ENCODE measurements at regions not wholly inside any gene's neighbourhood (a gene's known extent, or its start where the extent isn't known, plus 50 kb on each side); places are given as distances from the start of the nearest gene placed in this dataset.
"Not testable (repeated sequence)": the region's sequence is repeated elsewhere in the genome, so short reads cannot be mapped to it uniquely, and the experiment has no call there.

GRCh38 chr12:127781336-127781735, 485.6 kb upstream of the TMEM132C start:
- no peak for DNase-seq (ENCODE audit: low read depth in 2 of 2)

DNA sequence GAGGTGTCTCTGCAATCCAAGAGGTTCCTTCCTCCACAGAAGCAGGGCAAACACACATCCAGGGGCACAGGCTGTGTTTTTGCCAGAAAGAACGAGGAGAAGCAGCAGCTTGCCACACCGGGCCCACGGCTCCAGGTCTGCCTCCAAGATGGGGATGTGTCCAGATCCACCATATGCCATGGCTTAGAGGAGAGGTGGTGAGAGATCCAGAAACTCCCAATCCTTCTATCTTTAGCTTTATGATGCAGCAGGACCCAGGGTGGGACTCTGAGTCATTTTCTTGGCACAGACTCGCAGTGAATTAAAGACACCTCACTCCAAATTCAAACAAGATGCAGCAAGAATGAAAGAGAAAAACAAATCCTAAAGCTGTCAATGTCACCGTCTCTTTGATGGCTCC, 481.4 kb upstream of the TMEM132C start:
- DNase-seq (ENCODE audit: low read depth in 2 of 2) = no peak

- DNase-seq (ENCODE audit: low read depth in 2 of 2) = no peak
Observed at GRCh38 chr12:127785986-127786590, 480.9 kb upstream of the TMEM132C start.

GRCh38 chr12:127787544-127787943, 479.4 kb upstream of the TMEM132C start:
- DNase-seq (ENCODE audit: low read depth in 2 of 2) = no peak

DNA sequence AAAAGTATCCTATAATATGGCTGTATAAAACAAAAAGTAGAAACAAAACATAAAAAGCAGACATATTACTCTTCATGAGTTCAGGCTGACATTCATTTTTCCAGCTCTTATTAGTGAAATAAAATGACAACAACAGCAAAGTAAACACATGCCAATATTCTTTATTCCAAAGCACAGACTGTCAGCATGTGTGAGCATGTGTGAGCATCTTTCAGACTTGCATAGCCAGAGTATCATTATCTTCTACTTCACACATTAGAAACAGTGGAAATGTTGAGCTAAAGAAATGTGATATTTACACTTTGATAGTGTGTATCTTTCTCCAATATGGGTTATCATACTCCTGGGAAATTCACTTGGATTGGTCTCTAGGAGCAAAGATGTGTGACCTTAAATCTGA, 476.6 kb upstream of the TMEM132C start:
- DNase-seq (ENCODE audit: low read depth in 2 of 2) = no peak

- no peak for DNase-seq (ENCODE audit: low read depth in 2 of 2)
Observed at GRCh38 chr12:127791217-127791616, 475.8 kb upstream of the TMEM132C start.

DNA sequence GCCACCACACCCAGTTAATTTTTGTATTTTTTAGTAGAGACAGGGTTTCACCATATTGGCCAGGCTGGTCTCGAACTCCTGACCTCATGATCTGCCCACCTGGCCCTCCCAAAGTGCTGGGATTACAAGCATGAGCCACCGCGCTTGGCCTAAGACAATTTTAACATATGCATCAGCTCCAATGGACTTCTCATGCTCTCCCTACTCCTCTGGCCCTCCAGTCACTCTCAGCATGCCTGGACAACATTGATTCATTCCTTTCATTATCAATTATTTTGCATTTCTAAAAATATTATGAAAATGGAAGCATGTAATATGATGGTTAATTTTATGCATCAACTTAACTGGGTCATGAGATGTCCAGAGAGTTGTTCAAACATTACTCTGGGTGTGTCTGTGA, 469.1 kb upstream of the TMEM132C start:
- no peak for DNase-seq (ENCODE audit: low read depth in 2 of 2)

- no peak for DNase-seq (ENCODE audit: low read depth in 2 of 2)
Observed at GRCh38 chr12:127802271-127802670, 464.7 kb upstream of the TMEM132C start.

DNA sequence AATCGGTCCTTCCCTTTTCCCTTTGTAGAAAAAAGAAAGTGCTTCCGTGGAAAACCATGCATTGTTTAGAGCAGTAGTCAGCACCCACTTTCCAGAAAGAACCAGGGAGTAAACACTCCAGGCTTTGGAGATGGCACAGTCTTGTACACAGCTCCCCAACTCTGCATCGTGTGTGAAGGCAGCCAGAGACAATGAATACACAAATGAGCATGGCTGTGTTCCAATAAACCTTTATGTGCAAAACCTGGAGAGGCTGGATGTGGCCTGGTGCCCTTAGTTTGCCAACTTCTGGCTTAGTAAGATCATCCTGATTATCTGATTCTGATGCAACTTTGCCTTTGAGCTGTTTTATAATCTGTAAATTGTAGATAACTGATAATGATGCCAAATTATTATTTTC, 463.4 kb upstream of the TMEM132C start:
- DNase-seq (ENCODE audit: low read depth in 2 of 2) = no peak

DNA sequence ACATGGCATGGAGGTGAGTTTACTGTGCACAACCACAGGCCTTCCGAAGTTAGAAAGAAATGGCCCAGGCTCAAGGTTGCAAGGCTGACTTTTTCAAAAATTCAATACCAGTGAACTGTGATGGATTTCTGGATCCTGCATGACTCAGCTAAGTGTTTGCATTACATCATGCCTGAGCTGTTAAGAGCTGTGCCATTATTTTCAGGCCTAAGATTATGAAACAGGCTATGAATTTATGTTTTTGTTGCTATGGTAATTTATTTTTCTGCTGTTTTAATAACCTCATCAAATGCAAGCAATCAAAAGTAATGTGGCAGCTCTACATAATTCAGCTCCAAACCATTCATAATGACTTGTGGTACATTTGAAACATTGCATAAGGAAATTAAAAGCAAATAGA, 457.7 kb upstream of the TMEM132C start:
- no peak for DNase-seq (ENCODE audit: low read depth in 2 of 2)

- no peak for DNase-seq (ENCODE audit: low read depth in 2 of 2)
Observed at GRCh38 chr12:127810041-127810440, 456.9 kb upstream of the TMEM132C start.

DNA sequence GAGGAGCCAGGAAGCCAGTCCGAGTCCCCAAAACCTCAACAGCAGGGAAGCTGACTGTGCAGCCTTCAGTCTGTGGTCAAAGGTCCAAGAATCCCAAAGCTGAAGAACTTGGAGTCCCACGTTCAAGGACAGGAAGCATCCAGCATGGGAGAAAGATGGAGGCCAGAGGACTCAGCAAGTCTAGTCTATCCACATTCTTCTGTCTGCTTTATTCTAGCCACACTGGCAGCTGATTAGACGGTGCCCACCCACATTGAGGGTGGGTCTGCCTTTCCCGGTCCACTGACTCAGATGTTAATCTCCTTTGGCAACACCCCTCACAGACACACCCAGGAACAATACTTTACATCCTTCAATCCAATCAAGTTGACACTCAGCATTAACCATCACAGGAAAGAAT, 456.5 kb upstream of the TMEM132C start:
- not testable (repeated sequence) for DNase-seq (ENCODE audit: low read depth in 2 of 2)

DNA sequence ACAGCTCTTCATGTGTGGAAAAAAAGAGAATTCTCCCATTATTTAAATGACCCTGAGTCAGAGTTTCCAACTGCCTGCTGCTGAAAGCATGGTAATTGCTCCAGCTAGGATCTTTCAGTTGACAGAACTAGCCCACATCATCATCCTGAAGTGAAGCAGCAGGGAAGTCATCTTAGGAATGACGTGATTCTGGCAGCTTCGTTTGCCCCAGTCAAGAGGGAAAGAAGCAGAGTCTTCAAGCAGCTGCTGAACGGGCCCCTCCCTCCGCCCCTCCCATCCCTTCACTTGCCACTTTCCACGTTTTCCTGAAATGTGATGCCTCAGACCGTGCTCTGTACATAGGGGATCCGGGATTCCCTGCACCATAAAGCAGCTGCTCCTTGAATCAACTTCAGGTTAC, 455.0 kb upstream of the TMEM132C start:
- DNase-seq (ENCODE audit: low read depth in 2 of 2) = no peak

GRCh38 chr12:127813147-127813546, 453.8 kb upstream of the TMEM132C start:
- DNase-seq (ENCODE audit: low read depth in 2 of 2) = no peak

DNA sequence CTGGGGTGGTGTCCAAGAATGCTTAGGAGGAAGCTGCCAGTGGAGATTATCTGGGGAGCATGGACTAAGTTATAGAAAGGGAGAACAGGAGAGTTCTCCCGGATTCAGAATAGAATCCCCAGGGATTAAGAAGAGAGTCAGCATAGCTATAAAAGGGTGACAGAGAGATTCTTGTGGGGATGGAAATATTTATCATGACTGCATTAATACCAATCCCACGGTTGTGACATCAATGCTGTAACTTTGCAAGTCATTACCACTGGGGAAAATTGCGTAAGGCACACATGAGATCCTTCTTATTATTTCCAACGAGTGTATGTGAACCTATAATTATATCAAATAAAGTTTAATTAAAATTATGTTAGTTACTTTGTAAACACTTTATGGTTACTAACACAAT, 447.9 kb upstream of the TMEM132C start:
- no peak for DNase-seq (ENCODE audit: low read depth in 2 of 2)

DNA sequence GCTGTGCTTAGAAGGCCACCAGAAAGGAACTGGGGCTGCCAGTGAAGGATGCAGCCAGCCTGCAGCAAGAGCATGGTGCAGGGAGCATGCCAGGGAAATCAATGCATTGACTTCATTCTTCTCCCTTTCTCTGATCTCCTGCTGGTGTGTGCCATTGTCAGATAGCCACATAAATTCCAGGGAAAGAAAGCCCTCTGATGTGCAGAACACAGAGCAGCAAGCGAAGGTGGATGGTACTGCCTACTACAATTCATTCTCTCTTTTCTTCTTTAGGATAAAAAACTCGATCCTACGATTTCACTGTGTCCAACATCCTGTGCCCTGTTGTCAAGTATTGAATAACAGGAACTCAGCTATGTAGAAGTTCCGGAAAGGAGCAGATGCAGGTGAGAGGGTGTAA, 446.7 kb upstream of the TMEM132C start:
- no peak for DNase-seq (ENCODE audit: low read depth in 2 of 2)

DNA sequence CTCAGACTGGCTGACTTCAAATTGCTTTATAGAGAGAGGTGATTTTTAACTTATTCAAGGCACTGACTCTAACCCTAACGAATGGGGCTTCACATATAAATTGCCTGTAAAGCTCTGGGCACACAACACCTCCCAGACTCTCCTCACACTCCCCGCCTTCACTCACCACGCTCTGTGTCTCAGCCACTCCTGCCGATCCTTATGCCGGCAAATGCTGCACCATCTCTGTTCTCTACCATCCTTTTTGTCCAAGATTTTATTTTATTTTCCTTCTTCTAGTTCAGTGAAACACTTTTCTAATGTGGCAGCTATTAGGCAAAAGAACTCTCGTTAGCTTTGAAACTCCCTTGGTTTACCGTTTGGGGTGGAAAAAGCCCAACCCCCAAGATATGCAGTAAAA, 446.1 kb upstream of the TMEM132C start:
- no peak for DNase-seq (ENCODE audit: low read depth in 2 of 2)

DNA sequence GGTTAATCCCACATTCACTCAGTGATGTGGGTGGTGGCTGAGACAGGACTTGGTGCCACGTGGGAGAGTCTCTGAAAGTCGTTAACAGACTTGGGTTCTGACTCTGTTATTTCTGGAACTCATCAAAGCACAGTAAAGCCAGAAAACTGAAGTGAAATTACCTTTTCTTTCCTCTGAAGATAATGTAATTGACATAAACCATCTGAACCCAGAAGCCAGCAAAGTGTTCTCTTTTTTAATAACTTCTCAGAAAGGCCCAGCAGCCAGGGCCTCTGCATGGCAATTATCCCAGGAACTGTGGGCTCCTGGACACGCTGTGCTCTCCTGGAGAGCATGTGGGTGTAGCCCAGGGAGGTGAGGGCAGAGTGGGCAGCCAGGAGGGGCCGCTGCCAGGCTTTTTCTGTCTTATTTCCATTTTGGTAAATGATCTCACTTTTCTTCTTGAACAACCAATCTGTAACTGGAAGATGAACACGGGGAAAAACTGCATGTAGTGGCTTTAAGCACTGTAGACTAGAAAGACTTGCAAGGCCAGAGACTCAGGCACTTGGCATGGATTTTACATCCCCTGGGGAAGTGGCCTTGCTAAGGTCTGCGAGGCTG, 444.1 kb upstream of the TMEM132C start:
- DNase-seq (ENCODE audit: low read depth in 2 of 2) = no peak

GRCh38 chr12:127823801-127824200, 443.2 kb upstream of the TMEM132C start:
- DNase-seq (ENCODE audit: low read depth in 2 of 2) = no peak

- no peak for DNase-seq (ENCODE audit: low read depth in 2 of 2)
Observed at GRCh38 chr12:127829281-127830064, 437.5 kb upstream of the TMEM132C start.

DNA sequence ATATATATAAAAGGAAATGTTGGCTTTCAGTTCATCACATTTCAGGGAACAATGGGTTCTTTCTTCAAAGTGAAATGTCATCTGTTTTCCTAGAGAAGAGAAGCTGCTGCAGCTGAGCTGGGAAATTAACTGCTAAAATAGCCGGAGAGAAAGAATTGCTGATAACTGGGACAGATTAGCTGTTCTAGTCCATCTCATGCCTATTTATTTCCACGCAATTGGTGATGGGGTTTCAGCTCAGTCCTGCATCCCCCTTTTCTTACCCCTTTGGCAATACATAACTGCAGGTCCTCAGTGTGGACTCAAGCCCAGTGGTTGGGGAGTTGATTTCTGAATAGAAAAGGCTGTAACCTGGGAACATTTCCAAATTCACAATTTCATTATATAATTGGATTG, 436.9 kb upstream of the TMEM132C start:
- no peak for DNase-seq (ENCODE audit: low read depth in 2 of 2)

DNA sequence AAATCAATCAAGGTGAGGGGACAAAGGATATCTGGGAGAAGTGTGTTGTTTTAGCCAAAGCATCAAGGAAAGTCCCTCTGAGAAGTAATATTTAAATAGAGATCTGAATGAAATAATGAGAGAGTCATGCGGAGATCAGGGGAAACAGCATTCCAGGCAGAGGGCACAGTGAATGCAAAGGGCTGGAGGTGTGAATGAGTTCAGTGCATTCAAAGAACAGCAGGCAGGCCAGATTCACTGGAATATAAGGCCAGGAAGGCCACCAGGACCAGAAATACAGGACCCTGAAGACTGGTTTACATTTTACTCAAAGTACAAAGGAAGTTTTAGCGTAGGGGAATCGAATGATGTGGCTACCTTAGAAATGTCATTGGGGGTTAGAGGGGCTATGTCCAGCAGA, 436.2 kb upstream of the TMEM132C start:
- no peak for DNase-seq (ENCODE audit: low read depth in 2 of 2)

DNA sequence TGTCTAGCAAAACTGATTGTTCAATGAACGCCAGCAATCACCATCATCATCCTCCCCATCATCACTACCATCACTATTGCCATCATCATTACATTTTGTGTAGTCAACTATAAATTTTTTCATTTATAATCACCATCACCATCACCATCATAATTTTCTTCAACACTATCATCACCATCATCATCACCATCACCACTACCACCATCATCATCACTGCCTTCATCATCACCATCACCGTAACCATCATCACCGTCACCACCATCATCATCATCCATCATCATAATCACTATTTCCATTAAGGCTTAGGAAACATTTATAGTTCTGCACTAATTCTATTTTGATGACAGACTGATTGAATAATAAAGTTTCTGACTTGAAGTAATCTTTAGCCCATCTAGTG, 434.8 kb upstream of the TMEM132C start:
- no peak for DNase-seq (ENCODE audit: low read depth in 2 of 2)
